Cardiac muscle cell (in vitro differentiated cells and primary cell): ENCODE measurements at regions not wholly inside any gene's neighbourhood (a gene's known extent, or its start where the extent isn't known, plus 50 kb on each side); places are given as distances from the start of the nearest gene placed in this dataset.

Source experiments
- DNase-seq, 2 donors: peaks; one replicate each; pipeline versions ENCODE4 v3.0.0 to v3.0.0-alpha.2; 2010 to 2017; ENCODE audit warnings: low read depth in 1 of 2, low spot score in 1 of 2
- H3K27ac ChIP-seq: fragments of 200-600 bp; sonication (generic); 2 replicates; pipeline ENCODE4 v1.5.1; 2016
- H3K27me3 ChIP-seq: fragments of 200-600 bp; sonication (generic); 2 replicates; pipeline ENCODE4 v1.6.0; 2016; ENCODE audit warnings: control low read depth
- H3K36me3 ChIP-seq: fragments of 200-600 bp; sonication (generic); 2 replicates; pipeline ENCODE4 v1.5.1; 2016; ENCODE audit warnings: control low read depth
- H3K4me1 ChIP-seq: fragments of 200-600 bp; sonication (generic); 2 replicates; pipeline ENCODE4 v1.8.1; 2017; ENCODE audit warnings: low read depth, mild to moderate bottlenecking, mixed run types
- H3K4me3 ChIP-seq: fragments of 200-600 bp; sonication (generic); 2 replicates; pipeline ENCODE4 v1.5.1; 2016; ENCODE audit warnings: mild to moderate bottlenecking
- H3K9me3 ChIP-seq: fragments of 200-600 bp; sonication (generic); 2 replicates; pipeline ENCODE4 v1.5.1; 2017; ENCODE audit warnings: low read depth, mild to moderate bottlenecking, control low read depth
- CTCF ChIP-seq: IDR thresholded peaks from 2 replicates; pipeline ENCODE4 v1.5.1; 2012; ENCODE audit warnings: low read depth, mild to moderate bottlenecking, low read length

- peak in 1 of 2 donors; percentile 66 for DNase-seq
- Histone ChIP-seq H3K27me3 (no peaks in the 10 kb centered on the region), H3K4me1 (peaks cover 5% of the 10 kb centered on the region), H3K4me3 (no peak overlapping the region), H3K27ac (peak overlapping the region; percentile 61), H3K9me3 (no peaks in the 10 kb centered on the region), H3K36me3 (no peaks in the 10 kb centered on the region)
- TF ChIP-seq CTCF: no peak
These were observed 78.6 kb upstream of the IFNG-AS1 start for GRCh38 chr12:67910360-67911274.

- Histone ChIP-seq H3K4me1 (peaks cover 5% of the 10 kb centered on the region), H3K27me3 (no peaks in the 10 kb centered on the region), H3K4me3 (no peak overlapping the region), H3K36me3 (no peaks in the 10 kb centered on the region), H3K27ac (peak overlapping the region; percentile 61), H3K9me3 (no peaks in the 10 kb centered on the region)
- peak; percentile 45 to 48 for DNase-seq
- no peak for TF ChIP-seq CTCF
These were observed 78.0 kb upstream of the IFNG-AS1 start for GRCh38 chr12:67911275-67911600.

GRCh38 chr12:67911789-67912188 lies 77.5 kb upstream of the IFNG-AS1 start:
- H3K27ac ChIP-seq: peak overlapping the region; percentile 61
- no peak for DNase-seq
- H3K36me3 ChIP-seq: no peaks in the 10 kb centered on the region
- H3K27me3 ChIP-seq: no peaks in the 10 kb centered on the region
- no peak overlapping the region for H3K4me3 ChIP-seq
- TF ChIP-seq CTCF: no peak
- peaks cover 9% of the 10 kb centered on the region for H3K4me1 ChIP-seq
- no peaks in the 10 kb centered on the region for H3K9me3 ChIP-seq

GRCh38 chr12:67915335-67915851 lies 73.9 kb upstream of the IFNG-AS1 start:
- no peak for TF ChIP-seq CTCF
- Histone ChIP-seq H3K27me3 (no peaks in the 10 kb centered on the region), H3K9me3 (no peaks in the 10 kb centered on the region), H3K4me3 (no peak overlapping the region), H3K4me1 (peaks cover 12% of the 10 kb centered on the region), H3K36me3 (no peaks in the 10 kb centered on the region), H3K27ac (no peak overlapping the region)
- no peak for DNase-seq

GRCh38 chr12:67916266-67916970 lies 72.8 kb upstream of the IFNG-AS1 start:
- no peaks in the 10 kb centered on the region for H3K36me3 ChIP-seq
- no peaks in the 10 kb centered on the region for H3K27me3 ChIP-seq
- peaks cover 11% of the 10 kb centered on the region for H3K4me1 ChIP-seq
- no peak for DNase-seq
- TF ChIP-seq CTCF: no peak
- no peak overlapping the region for H3K4me3 ChIP-seq
- no peak overlapping the region for H3K27ac ChIP-seq
- no peaks in the 10 kb centered on the region for H3K9me3 ChIP-seq
